Body of pancreas (tissue), 4 donors: ENCODE measurements at regions not wholly inside any gene's neighbourhood (a gene's known extent, or its start where the extent isn't known, plus 50 kb on each side); places are given as distances from the start of the nearest gene placed in this dataset.

Experiments
- POLR2A ChIP-seq, 3 donors: fragments of 450-650 bp; IDR thresholded peaks; one replicate each; pipeline ENCODE4 v1.6.1; 2016; ENCODE audit warnings: antibody characterized with exemption in 3 of 3, mild to moderate bottlenecking in 2 of 3
- TF ChIP-seq, protein P1 (sequence below), 7 experiments: fragments of 450-650 bp in 4 of 7; fragments of 200-600 bp in 3 of 7; sonication (generic) in 3 of 7; IDR thresholded peaks; one replicate each; pipeline ENCODE4 v1.5.1; 2016 to 2019; ENCODE audit warnings: antibody characterized with exemption in 7 of 7

DNA sequence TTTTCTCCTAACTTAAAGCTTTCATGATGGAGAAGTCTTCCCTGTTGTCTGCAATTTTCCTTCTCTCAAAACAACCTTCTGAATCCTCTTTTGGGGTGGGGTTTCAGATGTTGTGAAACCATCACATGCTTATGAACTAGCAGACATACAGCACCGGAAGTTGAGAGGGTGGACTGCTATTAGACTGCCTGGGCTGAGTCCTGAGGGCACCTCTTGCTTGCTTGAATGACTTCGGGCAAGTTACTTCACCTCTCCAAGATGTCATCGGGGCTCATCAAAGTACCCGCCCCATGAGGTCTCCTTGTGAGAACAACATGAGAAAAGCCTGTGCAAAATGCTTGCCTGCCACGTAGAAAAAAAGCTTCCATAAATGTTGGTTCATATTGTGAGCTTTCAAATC is 89.6 kb downstream of the CCDC185 start:
- TF ChIP-seq, protein P1, sequence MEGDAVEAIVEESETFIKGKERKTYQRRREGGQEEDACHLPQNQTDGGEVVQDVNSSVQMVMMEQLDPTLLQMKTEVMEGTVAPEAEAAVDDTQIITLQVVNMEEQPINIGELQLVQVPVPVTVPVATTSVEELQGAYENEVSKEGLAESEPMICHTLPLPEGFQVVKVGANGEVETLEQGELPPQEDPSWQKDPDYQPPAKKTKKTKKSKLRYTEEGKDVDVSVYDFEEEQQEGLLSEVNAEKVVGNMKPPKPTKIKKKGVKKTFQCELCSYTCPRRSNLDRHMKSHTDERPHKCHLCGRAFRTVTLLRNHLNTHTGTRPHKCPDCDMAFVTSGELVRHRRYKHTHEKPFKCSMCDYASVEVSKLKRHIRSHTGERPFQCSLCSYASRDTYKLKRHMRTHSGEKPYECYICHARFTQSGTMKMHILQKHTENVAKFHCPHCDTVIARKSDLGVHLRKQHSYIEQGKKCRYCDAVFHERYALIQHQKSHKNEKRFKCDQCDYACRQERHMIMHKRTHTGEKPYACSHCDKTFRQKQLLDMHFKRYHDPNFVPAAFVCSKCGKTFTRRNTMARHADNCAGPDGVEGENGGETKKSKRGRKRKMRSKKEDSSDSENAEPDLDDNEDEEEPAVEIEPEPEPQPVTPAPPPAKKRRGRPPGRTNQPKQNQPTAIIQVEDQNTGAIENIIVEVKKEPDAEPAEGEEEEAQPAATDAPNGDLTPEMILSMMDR (IDR thresholded peaks at IDR 0.05), result no peak
- no peak for TF ChIP-seq POLR2A (IDR thresholded peaks at IDR 0.05)
